H1 (cell line): ENCODE measurements at regions not wholly inside any gene's neighbourhood (a gene's known extent, or its start where the extent isn't known, plus 50 kb on each side); places are given as distances from the start of the nearest gene placed in this dataset.

ENCODE experiments used
- CTCF ChIA-PET: fragments of 300-600 bp; sonication (Branson Sonifier 250); formaldehyde crosslinking; loops from one replicate; lab custom pipeline; 2021; ENCODE audit not compliant: partially characterized antibody; lab: Charles Lee
- POLR2A ChIA-PET: fragments of 300-600 bp; sonication (Branson Sonifier 250); formaldehyde crosslinking; loops from one replicate; lab custom pipeline; 2021; ENCODE audit warnings: inconsistent platforms; ENCODE audit not compliant: partially characterized antibody; lab: Charles Lee
- DNase-seq, 2 experiments: peaks; one replicate each; pipeline versions ENCODE4 v3.0.0 to v3.0.0-alpha.2; 2010 to 2022; ENCODE audit warnings: low spot score in 2 of 2, low read depth in 1 of 2, mixed read lengths in 1 of 2
- FAIRE-seq: peaks from 2 replicates; lab custom pipeline; 2011; peaks lifted over from hg19 to GRCh38; lab: Jason Lieb, UNC
- H2AFZ ChIP-seq: 2 replicates; pipeline ENCODE4 v1.8.1; 2012; ENCODE audit warnings: low read length, inconsistent platforms
- H2AK5ac ChIP-seq: 2 replicates; pipeline ENCODE4 v1.6.1; 2013; ENCODE audit warnings: low read depth, low read length
- H2BK120ac ChIP-seq: replicated peaks from 2 replicates; pipeline ENCODE3; 2013; ENCODE audit warnings: low read depth, low read length, inconsistent platforms
- H2BK12ac ChIP-seq: 2 replicates; pipeline ENCODE4 v1.6.1; 2013; ENCODE audit warnings: low read depth, low read length
- H2BK15ac ChIP-seq: 2 replicates; pipeline ENCODE4 v1.6.1; 2013; ENCODE audit warnings: low read length
- H2BK20ac ChIP-seq: 2 replicates; pipeline ENCODE4 v1.6.1; 2013; ENCODE audit warnings: low read length
- H2BK5ac ChIP-seq: 2 replicates; pipeline ENCODE4 v1.6.1; 2013; ENCODE audit warnings: low read depth, low read length
- H3K14ac ChIP-seq: 2 replicates; pipeline ENCODE4 v1.6.1; 2013; ENCODE audit warnings: inconsistent platforms; ENCODE audit not compliant: insufficient read length
- H3K18ac ChIP-seq: 2 replicates; pipeline ENCODE4 v1.6.1; 2013; ENCODE audit warnings: low read length; ENCODE audit errors: extremely low read depth
- H3K23ac ChIP-seq: 2 replicates; pipeline ENCODE4 v1.6.1; 2013; ENCODE audit warnings: inconsistent platforms; ENCODE audit not compliant: insufficient read length
- H3K23me2 ChIP-seq: 2 replicates; pipeline ENCODE4 v1.6.1; 2013; ENCODE audit warnings: low read depth, low read length
- H3K27ac ChIP-seq: 2 replicates; pipeline ENCODE4 v1.6.1; 2011; ENCODE audit warnings: low read depth, low read length, inconsistent platforms
- H3K27me3 ChIP-seq, 4 experiments: replicated peaks in 1 of 4; 1 replicate in 1 of 4; 2 replicates in 3 of 4; pipeline versions ENCODE4 v1.6.1 to v1.8.1; 2011 to 2013; ENCODE audit warnings: low read length in 3 of 4, mild to moderate bottlenecking in 3 of 4, inconsistent platforms in 2 of 4, mixed read lengths in 2 of 4, moderate library complexity in 1 of 4; ENCODE audit not compliant: control insufficient read depth in 3 of 4, insufficient read depth in 3 of 4; ENCODE audit errors: extremely low read depth in 1 of 4
- H3K36me3 ChIP-seq, 4 experiments: 2 replicates each; pipeline versions ENCODE4 v1.6.1 to v1.8.1; 2011 to 2013; ENCODE audit warnings: mild to moderate bottlenecking in 4 of 4, low read length in 3 of 4, moderate library complexity in 2 of 4, control low read depth in 1 of 4, inconsistent platforms in 1 of 4; ENCODE audit not compliant: insufficient read depth in 4 of 4, control insufficient read depth in 2 of 4
- H3K4ac ChIP-seq: replicated peaks from 2 replicates; pipeline ENCODE3; 2013; ENCODE audit warnings: low read length, low read depth, mixed read lengths, inconsistent platforms; ENCODE audit not compliant: insufficient read length
- H3K4me1 ChIP-seq, 4 experiments: replicated peaks in 1 of 4; 1 replicate in 1 of 4; 2 replicates in 3 of 4; pipeline versions ENCODE4 v1.6.1 to v1.8.1; 2011 to 2013; ENCODE audit warnings: low read length in 3 of 4, inconsistent platforms in 2 of 4, mixed read lengths in 1 of 4; ENCODE audit not compliant: insufficient read depth in 4 of 4, control insufficient read depth in 3 of 4
- H3K4me2 ChIP-seq, 2 experiments: 2 replicates each; pipeline versions ENCODE4 v1.6.1 to v1.8.1; 2011 to 2013; ENCODE audit warnings: low read depth in 2 of 2, low read length in 2 of 2, control low read depth in 1 of 2, inconsistent platforms in 1 of 2, mild to moderate bottlenecking in 1 of 2; ENCODE audit not compliant: insufficient read depth in 1 of 2
- H3K4me3 ChIP-seq, 4 experiments: fragments of 200-600, 300-600 bp in 1 of 4; sonication (generic), shearing (Covaris generic), sonication (Bioruptor Twin) in 1 of 4; 2 replicates each; pipeline versions ENCODE4 v1.5.1 to v1.8.1; 2011 to 2016; ENCODE audit warnings: low read length in 4 of 4, low read depth in 3 of 4, control low read depth in 2 of 4, inconsistent platforms in 2 of 4, mild to moderate bottlenecking in 2 of 4, mixed read lengths in 1 of 4, moderate library complexity in 1 of 4; ENCODE audit not compliant: insufficient read depth in 2 of 4; ENCODE audit errors: extremely low read depth in 1 of 4
- H3K56ac ChIP-seq: replicated peaks from 2 replicates; pipeline ENCODE3; 2013; ENCODE audit warnings: low read depth, mild to moderate bottlenecking, mixed read lengths, low read length, inconsistent platforms; ENCODE audit not compliant: insufficient read length
- H3K79me1 ChIP-seq: 2 replicates; pipeline ENCODE4 v1.6.1; 2013; ENCODE audit warnings: low read depth, low read length, control low read depth
- H3K79me2 ChIP-seq, 2 experiments: 2 replicates each; pipeline versions ENCODE4 v1.6.1 to v1.8.1; 2012 to 2013; ENCODE audit warnings: low read length in 2 of 2, mild to moderate bottlenecking in 2 of 2, inconsistent platforms in 1 of 2; ENCODE audit not compliant: insufficient read depth in 2 of 2, control insufficient read depth in 1 of 2
- H3K9ac ChIP-seq, 4 experiments: replicated peaks in 1 of 4; 1 replicate in 1 of 4; 2 replicates in 3 of 4; pipeline versions ENCODE4 v1.6.1 to v1.8.1; 2011 to 2013; ENCODE audit warnings: low read depth in 3 of 4, low read length in 3 of 4, control low read depth in 2 of 4, mild to moderate bottlenecking in 2 of 4, moderate library complexity in 2 of 4, inconsistent platforms in 1 of 4; ENCODE audit errors: extremely low read depth in 1 of 4
- H3K9me3 ChIP-seq, 2 experiments: 2 replicates each; pipeline versions ENCODE4 v1.6.1 to v1.8.1; 2012 to 2013; ENCODE audit warnings: mild to moderate bottlenecking in 2 of 2, moderate library complexity in 2 of 2, control low read depth in 1 of 2, inconsistent platforms in 1 of 2, low read depth in 1 of 2, low read length in 1 of 2, mixed read lengths in 1 of 2; ENCODE audit not compliant: insufficient read depth in 2 of 2
- H4K20me1 ChIP-seq, 2 experiments: replicated peaks in 1 of 2; 2 replicates each; pipeline versions ENCODE3 to v1.8.1; 2011 to 2013; ENCODE audit warnings: inconsistent platforms in 2 of 2, low read length in 2 of 2, mild to moderate bottlenecking in 1 of 2; ENCODE audit not compliant: insufficient read depth in 2 of 2, control insufficient read depth in 1 of 2
- H4K5ac ChIP-seq: 2 replicates; pipeline ENCODE4 v1.6.1; 2013; ENCODE audit warnings: low read length, low read depth, mixed read lengths, inconsistent platforms; ENCODE audit not compliant: insufficient read length
- H4K8ac ChIP-seq: 2 replicates; pipeline ENCODE4 v1.8.0; 2013; ENCODE audit warnings: mild to moderate bottlenecking, moderate library complexity, low read length, inconsistent platforms; ENCODE audit not compliant: insufficient read depth; ENCODE audit errors: extremely low read depth
- H4K91ac ChIP-seq: replicated peaks from 2 replicates; pipeline ENCODE3; 2013; ENCODE audit warnings: low read length, mixed read lengths, inconsistent platforms; ENCODE audit not compliant: insufficient read length
- BRCA1 ChIP-seq: IDR thresholded peaks from 2 replicates; pipeline ENCODE4 v1.6.1; 2012; ENCODE audit warnings: low read depth, low read length, improper control_type of control experiment
- CTBP2 ChIP-seq: IDR thresholded peaks from 2 replicates; pipeline ENCODE4 v1.7.0; 2011; ENCODE audit warnings: borderline replicate concordance, mild to moderate bottlenecking, moderate library complexity, mixed read lengths, low read length; ENCODE audit not compliant: insufficient read depth, insufficient read length
- JUN ChIP-seq: IDR thresholded peaks from 2 replicates; pipeline ENCODE4 v1.6.1; 2011; ENCODE audit warnings: low read depth, mild to moderate bottlenecking, improper control_type of control experiment, low read length
- KDM1A ChIP-seq: fragments of 200-600, 300-600 bp; sonication (generic); IDR thresholded peaks from 2 replicates; pipeline ENCODE4 v1.7.1; 2016; ENCODE audit warnings: mild to moderate bottlenecking, low read length, borderline replicate concordance
- KDM4A ChIP-seq: IDR thresholded peaks from one replicate; pipeline ENCODE4 v1.7.1; 2012; ENCODE audit warnings: low read depth, mild to moderate bottlenecking, moderate library complexity, low read length, inconsistent platforms; ENCODE audit not compliant: severe bottlenecking
- MAFK ChIP-seq: IDR thresholded peaks from 2 replicates; pipeline ENCODE4 v1.6.1; 2012; ENCODE audit warnings: low read depth, mild to moderate bottlenecking, improper control_type of control experiment, low read length
- MAX ChIP-seq: IDR thresholded peaks from 2 replicates; pipeline ENCODE4 v1.6.1; 2012; ENCODE audit warnings: inconsistent platforms
- PHF8 ChIP-seq: fragments of 200-600 bp; sonication (generic); conservative IDR thresholded peaks from 2 replicates; pipeline ENCODE4 v1.7.1; 2012; ENCODE audit warnings: low read depth, mild to moderate bottlenecking, inconsistent platforms, low read length, moderate library complexity
- POLR2AphosphoS5 ChIP-seq: IDR thresholded peaks from 2 replicates; pipeline ENCODE4 v1.6.1; 2011; ENCODE audit warnings: low read depth, low read length
- RXRA ChIP-seq: IDR thresholded peaks from 2 replicates; pipeline ENCODE4 v1.6.1; 2011; ENCODE audit warnings: low read depth, mild to moderate bottlenecking, low read length, moderate library complexity; ENCODE audit not compliant: insufficient read depth
- SIN3A ChIP-seq, 2 experiments: IDR thresholded peaks in 1 of 2; conservative IDR thresholded peaks in 1 of 2; 2 replicates each; pipeline ENCODE4 v1.6.1; 2011 to 2012; ENCODE audit warnings: low read length in 2 of 2, improper control_type of control experiment in 1 of 2, low read depth in 1 of 2, mild to moderate bottlenecking in 1 of 2
- SP1 ChIP-seq: IDR thresholded peaks from 2 replicates; pipeline ENCODE4 v1.6.1; 2011; ENCODE audit warnings: low read depth, low read length
- SRF ChIP-seq: IDR thresholded peaks from 2 replicates; pipeline ENCODE4 v1.6.1; 2011; ENCODE audit warnings: mild to moderate bottlenecking, low read depth, low read length, moderate library complexity
- TCF12 ChIP-seq: IDR thresholded peaks from 2 replicates; pipeline ENCODE4 v1.6.1; 2011; ENCODE audit warnings: low read depth, mild to moderate bottlenecking, low read length
- USF2 ChIP-seq: IDR thresholded peaks from 2 replicates; pipeline ENCODE4 v1.6.1; 2011; ENCODE audit warnings: low read length, improper control_type of control experiment

- Histone ChIP-seq H3K27ac (no peak overlapping the region), H2BK120ac (no peak overlapping the region), H4K5ac (no peak overlapping the region), H3K4me1 (no peaks in the 10 kb centered on the region), H3K23me2 (no peaks in the 10 kb centered on the region), H2BK20ac (no peak overlapping the region), H2AK5ac (no peak overlapping the region), H2BK15ac (no peak overlapping the region), H3K79me2 (no peaks in the 10 kb centered on the region), H3K4me3 (no peak overlapping the region), H3K9ac (no peak overlapping the region), H3K23ac (no peak overlapping the region), H3K14ac (no peak overlapping the region), H3K56ac (no peak overlapping the region), H3K4ac (no peak overlapping the region), H3K36me3 (no peaks in the 10 kb centered on the region), H4K20me1 (no peaks in the 10 kb centered on the region), H2BK5ac (no peak overlapping the region), H3K9me3 (no peaks in the 10 kb centered on the region), H3K4me2 (no peak overlapping the region), H3K18ac (no peak overlapping the region), H4K91ac (no peak overlapping the region), H2AFZ (no peak overlapping the region), H4K8ac (no peak overlapping the region), H2BK12ac (no peak overlapping the region), H3K79me1 (no peaks in the 10 kb centered on the region), H3K27me3 (no peaks in the 10 kb centered on the region)
- FAIRE-seq (no peak), DNase-seq (no peak)
- POLR2A ChIA-PET = no interaction called here
- CTCF ChIA-PET = no interaction called here
- TF ChIP-seq SIN3A (conservative IDR thresholded peaks at IDR 0.05 in 1 of 2, IDR thresholded peaks at IDR 0.05 in 1 of 2; ENCODE audit: low read depth in 1 of 2, low read length in 2 of 2) = no peak
- TF ChIP-seq MAX = no peak
- no peak for TF ChIP-seq POLR2AphosphoS5
- no peak for TF ChIP-seq USF2
- no peak for TF ChIP-seq KDM4A
- TF ChIP-seq JUN = no peak
- no peak for TF ChIP-seq SP1
- no peak for TF ChIP-seq BRCA1
- no peak for TF ChIP-seq SRF
- no peak for TF ChIP-seq KDM1A
- no peak for TF ChIP-seq MAFK
- TF ChIP-seq CTBP2 = no peak
- TF ChIP-seq TCF12 = no peak
- TF ChIP-seq PHF8 = no peak
- TF ChIP-seq RXRA = no peak
These were observed 738.1 kb downstream of the ADGRL2 start for GRCh38 chr1:82538876-82539275.
